SK-N-SH (cell line): ENCODE measurements at regions not wholly inside any gene's neighbourhood (a gene's known extent, or its start where the extent isn't known, plus 50 kb on each side); places are given as distances from the start of the nearest gene placed in this dataset.

ENCODE experiments used
- CTCF ChIA-PET: fragments of 300-600, 350-600 bp; formaldehyde crosslinking; extraction: SDS; loops from one replicate; lab custom pipeline; 2021; lab: Yijun Ruan, JAX
- POLR2A ChIA-PET: fragments of 350-600 bp; sonication (Branson Sonifier 250); formaldehyde crosslinking; extraction: SDS; loops from one replicate; lab custom pipeline; 2020; ENCODE audit warnings: antibody characterized with exemption, inconsistent platforms; lab: Yijun Ruan, JAX
- DNase-seq: peaks from one replicate; pipeline ENCODE4 v3.0.0; 2012
- H2AFZ ChIP-seq: fragments of 200-600 bp; sonication (generic); 2 replicates; pipeline ENCODE4 v1.8.1; 2016; ENCODE audit warnings: antibody characterized with exemption, mild to moderate bottlenecking, low read depth
- H3F3A ChIP-seq: fragments of 200-600 bp; sonication (generic); replicated peaks from 2 replicates; pipeline ENCODE3; 2016; ENCODE audit warnings: antibody characterized with exemption, mild to moderate bottlenecking; ENCODE audit not compliant: insufficient read depth
- H3K27ac ChIP-seq, 2 experiments: fragments of 200-500 bp in 1 of 2; fragments of 200-600 bp in 1 of 2; sonication (Bioruptor generic) in 1 of 2; sonication (generic), shearing (Covaris generic) in 1 of 2; 2 replicates each; pipeline versions ENCODE4 v1.5.1 to v1.6.1; 2014 to 2016; ENCODE audit warnings: low read depth in 2 of 2, inconsistent platforms in 1 of 2, low read length in 1 of 2, mild to moderate bottlenecking in 1 of 2, mixed read lengths in 1 of 2
- H3K27me3 ChIP-seq: fragments of 200-600 bp; sonication (generic), shearing (Covaris generic); 2 replicates; pipeline ENCODE4 v1.6.1; 2016; ENCODE audit warnings: mixed run types; ENCODE audit not compliant: insufficient read depth
- H3K36me3 ChIP-seq, 2 experiments: fragments of 200-500 bp in 1 of 2; fragments of 200-600 bp in 1 of 2; sonication (Bioruptor generic) in 1 of 2; sonication (generic) in 1 of 2; replicated peaks in 1 of 2; 2 replicates each; pipeline versions ENCODE3 to v1.5.1; 2014 to 2016; ENCODE audit warnings: low read length in 1 of 2, mild to moderate bottlenecking in 1 of 2; ENCODE audit not compliant: insufficient read depth in 2 of 2, control insufficient read depth in 1 of 2
- H3K4me1 ChIP-seq, 2 experiments: fragments of 200-500 bp in 1 of 2; fragments of 200-600 bp in 1 of 2; sonication (Bioruptor generic) in 1 of 2; sonication (generic), shearing (Covaris generic) in 1 of 2; 2 replicates each; pipeline versions ENCODE4 v1.5.1 to v1.6.1; 2014 to 2016; ENCODE audit warnings: low read depth in 1 of 2, low read length in 1 of 2, mixed run types in 1 of 2; ENCODE audit not compliant: insufficient read depth in 2 of 2, control insufficient read depth in 1 of 2
- H3K4me2 ChIP-seq: fragments of 200-600 bp; sonication (generic), shearing (Covaris generic); 2 replicates; pipeline ENCODE4 v1.6.1; 2017; ENCODE audit warnings: mixed run types
- H3K4me3 ChIP-seq, 2 experiments: fragments of 200-500 bp in 1 of 2; fragments of 200-600 bp in 1 of 2; sonication (Bioruptor generic) in 1 of 2; sonication (generic), shearing (Covaris generic) in 1 of 2; 2 replicates each; pipeline versions ENCODE4 v1.5.1 to v1.8.1; 2014 to 2016; ENCODE audit warnings: low read depth in 2 of 2, inconsistent platforms in 1 of 2, low read length in 1 of 2, mild to moderate bottlenecking in 1 of 2, mixed read lengths in 1 of 2, moderate library complexity in 1 of 2
- H3K79me2 ChIP-seq: fragments of 200-600 bp; sonication (generic); 2 replicates; pipeline ENCODE4 v1.8.1; 2017; ENCODE audit warnings: mild to moderate bottlenecking; ENCODE audit not compliant: insufficient read depth
- H3K9ac ChIP-seq: fragments of 200-600 bp; sonication (generic); 2 replicates; pipeline ENCODE4 v1.6.1; 2017; ENCODE audit warnings: mixed run types
- H3K9me2 ChIP-seq: fragments of 200-600 bp; sonication (generic); 2 replicates; pipeline ENCODE4 v1.6.1; 2017; ENCODE audit warnings: mixed run types
- H3K9me3 ChIP-seq: fragments of 200-600 bp; sonication (generic); 2 replicates; pipeline ENCODE4 v1.6.1; 2017; ENCODE audit warnings: mixed run types, mild to moderate bottlenecking, moderate library complexity
- H4K20me1 ChIP-seq: fragments of 200-600 bp; sonication (generic); 2 replicates; pipeline ENCODE4 v1.6.1; 2017; ENCODE audit warnings: mild to moderate bottlenecking, mixed run types; ENCODE audit not compliant: insufficient read depth
- EZH2phosphoT487 ChIP-seq: fragments of 200-600 bp; sonication (generic); IDR thresholded peaks from 2 replicates; pipeline ENCODE4 v1.6.1; 2017; ENCODE audit warnings: low read depth, mixed run types, mild to moderate bottlenecking, antibody characterized with exemption, moderate library complexity, borderline replicate concordance
- FOSL2 ChIP-seq: IDR thresholded peaks from 2 replicates; pipeline ENCODE4 v1.4.0; 2012; ENCODE audit warnings: low read depth, mild to moderate bottlenecking, moderate library complexity, borderline replicate concordance
- GABPA ChIP-seq: IDR thresholded peaks from 2 replicates; pipeline ENCODE4 v1.4.0; 2012; ENCODE audit warnings: low read depth, mild to moderate bottlenecking
- PBX3 ChIP-seq: IDR thresholded peaks from 2 replicates; pipeline ENCODE4; 2012
- POLR2AphosphoS5 ChIP-seq: IDR thresholded peaks from 2 replicates; pipeline ENCODE4 v1.6.1; 2012; ENCODE audit warnings: low read depth, low read length
- RAD21 ChIP-seq: IDR thresholded peaks from 2 replicates; pipeline ENCODE4 v1.6.1; 2012; ENCODE audit warnings: mild to moderate bottlenecking, low read length
- RCOR1 ChIP-seq: fragments of 150-350 bp; IDR thresholded peaks from 2 replicates; pipeline ENCODE4 v1.6.1; 2017; ENCODE audit warnings: antibody characterized with exemption, low read length
- YY1 ChIP-seq: IDR thresholded peaks from 2 replicates; pipeline ENCODE4 v1.4.0; 2012; ENCODE audit warnings: low read depth, mild to moderate bottlenecking
- WGBS: methylation state at CpG from one replicate; pipeline ENCODE4 v1.1.6; 2017; ENCODE audit warnings: low lambda C conversion rate; 5-methylcytosine and 5-hydroxymethylcytosine counted together
- TF ChIP-seq, protein P1 (sequence below): fragments of 150-350 bp; IDR thresholded peaks from 2 replicates; pipeline ENCODE4 v1.6.1; 2016; ENCODE audit warnings: mild to moderate bottlenecking, low read depth, low read length
- TF ChIP-seq, protein P2 (sequence below): IDR thresholded peaks from 2 replicates; pipeline ENCODE4 v1.4.0; 2012; ENCODE audit warnings: low read depth, borderline replicate concordance

DNA sequence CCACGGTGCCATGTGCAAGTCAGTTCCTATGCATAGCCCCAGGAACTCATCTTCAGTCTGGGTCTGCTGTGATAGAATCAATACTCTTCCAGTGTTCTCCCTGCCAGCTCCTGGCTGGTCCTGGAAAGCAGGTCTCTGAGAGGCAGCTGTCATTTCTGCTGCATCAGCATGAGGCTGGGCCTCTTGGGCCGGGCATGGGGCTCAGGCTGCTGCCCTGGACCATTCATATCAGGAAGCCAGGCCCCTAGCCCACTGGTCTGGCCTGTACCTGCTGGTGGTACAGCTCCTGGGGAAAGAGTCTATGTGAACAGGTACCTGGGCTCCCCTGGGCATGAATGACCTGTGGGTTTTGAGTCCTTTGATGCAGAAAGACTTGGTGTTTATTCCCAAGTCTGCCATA lies 173.6 kb upstream of the CSF3R start:
- Histone ChIP-seq H3K79me2 (no peaks in the 10 kb centered on the region), H3K9ac (no peak overlapping the region), H3K36me3 (no peaks in the 10 kb centered on the region), H3K9me3 (no peaks in the 10 kb centered on the region), H3K4me2 (no peak overlapping the region), H3K4me1 (no peaks in the 10 kb centered on the region), H3K27me3 (no peaks in the 10 kb centered on the region), H3K9me2 (no peaks in the 10 kb centered on the region), H3K27ac (no peak overlapping the region), H4K20me1 (no peaks in the 10 kb centered on the region), H3K4me3 (no peak overlapping the region), H3F3A (no peaks in the 10 kb centered on the region), H2AFZ (no peak overlapping the region)
- no peak for DNase-seq
- ChIA-PET POLR2A (no interaction called here), CTCF (interaction anchor here (0.9 to 1.3 kb wide), 3 partner anchors 13 to 229 kb away, joined by 3 read pairs; no protein-coding TSS in a partner anchor)
- WGBS = 17% methylated on average over 1 of the region's 2 CpGs
- TF ChIP-seq EZH2phosphoT487 (no peak), RCOR1 (no peak), YY1 (no peak), PBX3 (no peak)
- TF ChIP-seq, all 33 proteins: peak for 0

- CTCF ChIA-PET = interaction anchor here (0.8 kb wide), 1 partner anchor 672 kb away, joined by 3 read pairs; no protein-coding TSS in a partner anchor
- WGBS = 28% methylated on average over 4 of the region's 4 CpGs
Measured at GRCh38 chr1:36654586-36654985, 171.9 kb upstream of the CSF3R start.

More at GRCh38 chr1:36654586-36654985, 171.9 kb upstream of the CSF3R start:
- no peak for DNase-seq
- H3K4me1 ChIP-seq = no peaks in the 10 kb centered on the region
- no peaks in the 10 kb centered on the region for H4K20me1 ChIP-seq
- no peak overlapping the region for H3K4me3 ChIP-seq
- no peak overlapping the region for H3K27ac ChIP-seq
- H3K9ac ChIP-seq = no peak overlapping the region
- POLR2A ChIA-PET = no interaction called here
- TF ChIP-seq POLR2AphosphoS5 = no peak
- no peak for TF ChIP-seq GABPA
- no peak for TF ChIP-seq FOSL2
- TF ChIP-seq RAD21 = no peak
- TF ChIP-seq, protein P1, sequence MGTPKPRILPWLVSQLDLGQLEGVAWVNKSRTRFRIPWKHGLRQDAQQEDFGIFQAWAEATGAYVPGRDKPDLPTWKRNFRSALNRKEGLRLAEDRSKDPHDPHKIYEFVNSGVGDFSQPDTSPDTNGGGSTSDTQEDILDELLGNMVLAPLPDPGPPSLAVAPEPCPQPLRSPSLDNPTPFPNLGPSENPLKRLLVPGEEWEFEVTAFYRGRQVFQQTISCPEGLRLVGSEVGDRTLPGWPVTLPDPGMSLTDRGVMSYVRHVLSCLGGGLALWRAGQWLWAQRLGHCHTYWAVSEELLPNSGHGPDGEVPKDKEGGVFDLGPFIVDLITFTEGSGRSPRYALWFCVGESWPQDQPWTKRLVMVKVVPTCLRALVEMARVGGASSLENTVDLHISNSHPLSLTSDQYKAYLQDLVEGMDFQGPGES = no peak
- TF ChIP-seq, protein P2, sequence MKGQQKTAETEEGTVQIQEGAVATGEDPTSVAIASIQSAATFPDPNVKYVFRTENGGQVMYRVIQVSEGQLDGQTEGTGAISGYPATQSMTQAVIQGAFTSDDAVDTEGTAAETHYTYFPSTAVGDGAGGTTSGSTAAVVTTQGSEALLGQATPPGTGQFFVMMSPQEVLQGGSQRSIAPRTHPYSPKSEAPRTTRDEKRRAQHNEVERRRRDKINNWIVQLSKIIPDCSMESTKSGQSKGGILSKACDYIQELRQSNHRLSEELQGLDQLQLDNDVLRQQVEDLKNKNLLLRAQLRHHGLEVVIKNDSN = no peak
- H2AFZ ChIP-seq = no peak overlapping the region
- H3K36me3 ChIP-seq = no peaks in the 10 kb centered on the region
- no peak overlapping the region for H3K4me2 ChIP-seq
- H3F3A ChIP-seq = no peaks in the 10 kb centered on the region
- H3K79me2 ChIP-seq = no peaks in the 10 kb centered on the region
- no peaks in the 10 kb centered on the region for H3K9me2 ChIP-seq
- H3K27me3 ChIP-seq = no peaks in the 10 kb centered on the region
- no peaks in the 10 kb centered on the region for H3K9me3 ChIP-seq
